ENCODE measurements at regions not wholly inside any gene's neighbourhood (a gene's known extent, or its start where the extent isn't known, plus 50 kb on each side); places are given as distances from the start of the nearest gene placed in this dataset.

- TF ChIP-seq CTCF (IDR thresholded peaks at IDR 0.05; ENCODE audit: low read depth, low read length) (no peak), EZH2phosphoT487 (IDR thresholded peaks at IDR 0.05; ENCODE audit: low read depth) (no peak)
Measured at GRCh38 chr15:87597346-87598052, 659.0 kb downstream of the NTRK3 start.
